GM21360 (cell line): ENCODE measurements at regions not wholly inside any gene's neighbourhood (a gene's known extent, or its start where the extent isn't known, plus 50 kb on each side); places are given as distances from the start of the nearest gene placed in this dataset.

Source experiments
- ATAC-seq: cut with Tn5 transposase; IDR thresholded peaks from one replicate; pipeline ENCODE4 v1.9.1; 2021; ENCODE audit warnings: mild to moderate bottlenecking, moderate library complexity; ENCODE audit not compliant: unreplicated experiment

GRCh38 chr18:40926679-40927078 lies 1028.4 kb upstream of the PIK3C3 start:
- no peak for ATAC-seq

- ATAC-seq: no peak
These were observed 1029.9 kb upstream of the PIK3C3 start for GRCh38 chr18:40925071-40925541.

- no peak for ATAC-seq
These were observed 1033.0 kb upstream of the PIK3C3 start for GRCh38 chr18:40921845-40922629.

- no peak for ATAC-seq
These were observed 1038.0 kb upstream of the PIK3C3 start for GRCh38 chr18:40917056-40917455.

GRCh38 chr18:40915724-40916123 lies 1039.3 kb upstream of the PIK3C3 start:
- no peak for ATAC-seq

GRCh38 chr18:40911582-40912254 lies 1043.3 kb upstream of the PIK3C3 start:
- ATAC-seq: no peak

GRCh38 chr18:40911041-40911440 lies 1044.0 kb upstream of the PIK3C3 start:
- ATAC-seq: no peak

- no peak for ATAC-seq
These were observed 1047.2 kb upstream of the PIK3C3 start for GRCh38 chr18:40907842-40908241.

GRCh38 chr18:40904295-40904694 lies 1050.7 kb upstream of the PIK3C3 start:
- ATAC-seq: no peak

GRCh38 chr18:40902436-40902835 lies 1052.6 kb upstream of the PIK3C3 start:
- no peak for ATAC-seq

GRCh38 chr18:40897884-40898283 lies 1057.2 kb upstream of the PIK3C3 start:
- no peak for ATAC-seq

GRCh38 chr18:40883271-40883670 lies 1071.8 kb upstream of the PIK3C3 start:
- no peak for ATAC-seq

GRCh38 chr18:40882468-40882867 lies 1072.6 kb upstream of the PIK3C3 start:
- no peak for ATAC-seq

- no peak for ATAC-seq
These were observed 1076.7 kb upstream of the PIK3C3 start for GRCh38 chr18:40878371-40878770.

GRCh38 chr18:40877096-40877495 lies 1077.9 kb upstream of the PIK3C3 start:
- no peak for ATAC-seq

GRCh38 chr18:40875101-40875615 lies 1079.9 kb upstream of the PIK3C3 start:
- ATAC-seq: no peak

- no peak for ATAC-seq
These were observed 1080.8 kb upstream of the PIK3C3 start for GRCh38 chr18:40874233-40874632.

- no peak for ATAC-seq
These were observed 1086.8 kb upstream of the PIK3C3 start for GRCh38 chr18:40868110-40868858.

GRCh38 chr18:40867459-40867858 lies 1087.6 kb upstream of the PIK3C3 start:
- no peak for ATAC-seq

GRCh38 chr18:40866968-40867367 lies 1088.1 kb upstream of the PIK3C3 start:
- no peak for ATAC-seq

- ATAC-seq: no peak
These were observed 1088.9 kb upstream of the PIK3C3 start for GRCh38 chr18:40866013-40866645.
